HUES64 (cell line): ENCODE measurements at regions not wholly inside any gene's neighbourhood (a gene's known extent, or its start where the extent isn't known, plus 50 kb on each side); places are given as distances from the start of the nearest gene placed in this dataset.

Source experiments
- H3K27ac ChIP-seq: 2 replicates; pipeline ENCODE4 v1.7.0; 2013; ENCODE audit warnings: low read depth, low read length, inconsistent platforms
- H3K27me3 ChIP-seq: 2 replicates; pipeline ENCODE4 v1.6.1; 2013; ENCODE audit warnings: mild to moderate bottlenecking, low read length; ENCODE audit not compliant: insufficient read depth
- H3K36me3 ChIP-seq: 2 replicates; pipeline ENCODE4 v1.6.1; 2013; ENCODE audit warnings: mild to moderate bottlenecking, low read length; ENCODE audit not compliant: insufficient read depth
- H3K4me1 ChIP-seq: 2 replicates; pipeline ENCODE4 v1.6.1; 2013; ENCODE audit warnings: mild to moderate bottlenecking, low read length, moderate library complexity; ENCODE audit not compliant: insufficient read depth
- H3K4me3 ChIP-seq: 2 replicates; pipeline ENCODE4 v1.5.1; 2013; ENCODE audit warnings: mild to moderate bottlenecking, low read length, moderate library complexity
- H3K9ac ChIP-seq: 2 replicates; pipeline ENCODE4 v1.6.1; 2013; ENCODE audit warnings: mild to moderate bottlenecking, low read depth, low read length
- H3K9me3 ChIP-seq: 2 replicates; pipeline ENCODE4 v1.6.1; 2013; ENCODE audit warnings: low read depth, low read length; ENCODE audit not compliant: insufficient read depth
- WGBS: fragments of 150-250, 120-280 bp; methylation state at CpG from one replicate; pipeline ENCODE4 v1.1.7; 2013; ENCODE audit warnings: missing lambda C conversion rate; 5-methylcytosine and 5-hydroxymethylcytosine counted together

DNA sequence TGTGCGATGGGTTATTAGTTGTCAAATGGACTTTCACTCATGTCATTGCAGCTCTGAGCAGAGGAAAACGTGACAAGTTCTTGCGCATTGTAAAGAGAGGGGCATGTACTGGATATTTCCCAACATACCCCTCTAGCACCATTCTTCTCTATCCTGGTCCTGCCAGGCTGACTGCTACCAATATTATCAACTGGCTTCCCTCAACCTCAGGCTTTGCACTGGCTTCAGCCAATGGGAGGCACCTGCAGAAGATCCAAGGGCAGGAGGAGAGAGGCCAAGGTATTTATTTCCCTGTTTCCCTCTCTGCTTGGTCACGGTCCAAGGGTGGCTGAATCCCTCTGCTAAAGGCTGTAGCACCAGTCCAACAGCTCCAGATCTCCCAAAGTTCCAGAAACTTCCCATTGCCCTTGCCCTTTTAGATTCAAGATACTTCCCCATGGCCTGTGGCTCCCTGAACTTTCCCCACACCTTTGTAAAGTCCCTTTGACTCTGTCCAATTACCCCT, 175.6 kb upstream of the NECTIN1 start:
- Histone ChIP-seq H3K9ac (no peak overlapping the region), H3K4me3 (no peak overlapping the region), H3K36me3 (no peaks in the 10 kb centered on the region), H3K4me1 (peaks cover 12% of the 10 kb centered on the region), H3K27ac (no peak overlapping the region), H3K9me3 (no peaks in the 10 kb centered on the region), H3K27me3 (no peaks in the 10 kb centered on the region)
- 92% methylated on average over 4 of the region's 4 CpGs for WGBS

- Histone ChIP-seq H3K36me3 (no peaks in the 10 kb centered on the region), H3K9ac (no peak overlapping the region), H3K27ac (no peak overlapping the region), H3K4me1 (peaks cover 12% of the 10 kb centered on the region), H3K4me3 (no peak overlapping the region), H3K27me3 (no peaks in the 10 kb centered on the region), H3K9me3 (no peaks in the 10 kb centered on the region)
- WGBS: 83% methylated on average over 8 of the region's 8 CpGs
Measured at GRCh38 chr11:119903821-119904220, 174.8 kb upstream of the NECTIN1 start.

GRCh38 chr11:119903389-119903788, 174.4 kb upstream of the NECTIN1 start:
- Histone ChIP-seq H3K4me3 (no peak overlapping the region), H3K4me1 (peaks cover 10% of the 10 kb centered on the region), H3K27ac (no peak overlapping the region), H3K9ac (no peak overlapping the region), H3K36me3 (no peaks in the 10 kb centered on the region), H3K9me3 (no peaks in the 10 kb centered on the region), H3K27me3 (no peaks in the 10 kb centered on the region)
- WGBS: 74% methylated on average over 5 of the region's 5 CpGs

DNA sequence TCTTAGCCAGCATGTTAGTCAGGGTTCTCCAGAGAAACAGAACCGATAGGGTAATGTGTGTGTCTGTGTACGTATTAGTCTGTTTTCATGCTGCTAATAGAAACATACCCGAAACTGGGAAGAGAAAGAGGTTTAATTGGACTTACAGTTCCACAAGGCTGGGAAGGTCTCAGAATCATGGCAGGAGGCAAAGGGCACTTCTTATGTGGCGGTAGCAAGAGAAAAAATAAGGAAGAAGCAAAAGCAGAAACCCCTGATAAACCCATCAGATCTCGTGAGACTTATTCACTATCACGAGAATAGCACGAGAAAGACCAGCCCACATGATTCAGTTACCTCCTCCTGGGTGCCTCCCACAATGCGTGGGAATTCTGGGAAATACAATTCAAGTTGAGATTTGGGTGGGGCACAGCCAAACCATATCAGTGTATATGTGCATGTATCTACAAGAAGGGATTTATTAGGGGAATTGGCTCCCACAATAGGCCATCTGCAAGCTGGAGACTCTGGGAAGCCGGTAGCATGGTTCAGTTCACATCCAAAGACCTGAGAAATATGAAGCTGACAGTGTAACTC, 173.7 kb upstream of the NECTIN1 start:
- Histone ChIP-seq H3K4me3 (no peak overlapping the region), H3K27me3 (no peaks in the 10 kb centered on the region), H3K27ac (no peak overlapping the region), H3K9ac (no peak overlapping the region), H3K4me1 (peaks cover 6% of the 10 kb centered on the region), H3K36me3 (no peaks in the 10 kb centered on the region), H3K9me3 (no peaks in the 10 kb centered on the region)
- WGBS: 90% methylated on average over 9 of the region's 9 CpGs

GRCh38 chr11:119901657-119902577, 172.9 kb upstream of the NECTIN1 start:
- H3K4me1 ChIP-seq: no peaks in the 10 kb centered on the region; the same call in 1 of the 2 replicates
- no peak overlapping the region for H3K4me3 ChIP-seq
- no peak overlapping the region for H3K9ac ChIP-seq
- H3K9me3 ChIP-seq: no peaks in the 10 kb centered on the region
- H3K36me3 ChIP-seq: no peaks in the 10 kb centered on the region
- WGBS: 93% methylated on average over 5 of the region's 5 CpGs
- H3K27me3 ChIP-seq: no peaks in the 10 kb centered on the region
- H3K27ac ChIP-seq: no peak overlapping the region

DNA sequence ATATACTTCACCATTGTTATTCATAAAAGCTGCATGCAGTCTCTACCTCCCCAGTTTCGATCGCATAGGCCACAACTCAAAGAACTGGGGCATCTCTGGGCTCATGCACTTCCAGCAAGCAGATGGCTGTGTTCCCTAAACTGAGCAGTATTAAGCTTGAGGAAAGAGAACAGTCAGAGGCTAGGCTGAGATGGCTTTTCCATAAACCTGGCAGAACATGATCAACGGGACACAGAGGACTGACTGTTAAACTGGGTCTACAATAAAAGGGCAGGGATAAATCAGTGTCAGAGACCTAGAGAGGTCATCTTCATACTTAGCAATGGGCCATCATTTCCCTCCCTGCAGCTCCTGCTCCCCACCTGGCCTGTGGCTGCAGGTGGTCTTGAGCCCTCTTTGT, 171.0 kb upstream of the NECTIN1 start:
- 61% methylated on average over 3 of the region's 3 CpGs for WGBS
- Histone ChIP-seq H3K27ac (no peak overlapping the region), H3K4me3 (no peak overlapping the region), H3K4me1 (no peaks in the 10 kb centered on the region; the same call in 1 of the 2 replicates), H3K27me3 (0 out of 2 replicates have a peak, but pooled peaks cover 2% of the 10 kb centered on the region), H3K9me3 (no peaks in the 10 kb centered on the region), H3K9ac (no peak overlapping the region), H3K36me3 (no peaks in the 10 kb centered on the region)

GRCh38 chr11:119897576-119897975, 168.6 kb upstream of the NECTIN1 start:
- no peaks in the 10 kb centered on the region for H3K36me3 ChIP-seq
- 90% methylated on average over 6 of the region's 6 CpGs for WGBS
- H3K27ac ChIP-seq: no peak overlapping the region
- H3K27me3 ChIP-seq: 0 out of 2 replicates have a peak, but pooled peaks cover 2% of the 10 kb centered on the region
- no peak overlapping the region for H3K9ac ChIP-seq
- H3K4me3 ChIP-seq: no peak overlapping the region
- peaks cover 3% of the 10 kb centered on the region; the same call in 1 of the 2 replicates for H3K4me1 ChIP-seq
- H3K9me3 ChIP-seq: no peaks in the 10 kb centered on the region

GRCh38 chr11:119897046-119897440, 168.0 kb upstream of the NECTIN1 start:
- no peaks in the 10 kb centered on the region for H3K9me3 ChIP-seq
- H3K36me3 ChIP-seq: no peaks in the 10 kb centered on the region
- no peak overlapping the region for H3K27ac ChIP-seq
- 46% methylated on average over 2 of the region's 2 CpGs for whole genome bisulfite sequencing
- no peak overlapping the region for H3K4me3 ChIP-seq
- peaks cover 4% of the 10 kb centered on the region; the same call in 1 of the 2 replicates for H3K4me1 ChIP-seq
- H3K9ac ChIP-seq: no peak overlapping the region
- H3K27me3 ChIP-seq: 0 out of 2 replicates have a peak, but pooled peaks cover 2% of the 10 kb centered on the region

GRCh38 chr11:119896387-119897045, 167.5 kb upstream of the NECTIN1 start:
- 83% methylated on average over 8 of the region's 8 CpGs for WGBS
- no peak overlapping the region for H3K27ac ChIP-seq
- H3K9me3 ChIP-seq: no peaks in the 10 kb centered on the region
- peaks cover 4% of the 10 kb centered on the region; the same call in 1 of the 2 replicates for H3K4me1 ChIP-seq
- 0 out of 2 replicates have a peak, but pooled peaks cover 2% of the 10 kb centered on the region for H3K27me3 ChIP-seq
- no peak overlapping the region for H3K9ac ChIP-seq
- H3K36me3 ChIP-seq: no peaks in the 10 kb centered on the region
- no peak overlapping the region for H3K4me3 ChIP-seq

DNA sequence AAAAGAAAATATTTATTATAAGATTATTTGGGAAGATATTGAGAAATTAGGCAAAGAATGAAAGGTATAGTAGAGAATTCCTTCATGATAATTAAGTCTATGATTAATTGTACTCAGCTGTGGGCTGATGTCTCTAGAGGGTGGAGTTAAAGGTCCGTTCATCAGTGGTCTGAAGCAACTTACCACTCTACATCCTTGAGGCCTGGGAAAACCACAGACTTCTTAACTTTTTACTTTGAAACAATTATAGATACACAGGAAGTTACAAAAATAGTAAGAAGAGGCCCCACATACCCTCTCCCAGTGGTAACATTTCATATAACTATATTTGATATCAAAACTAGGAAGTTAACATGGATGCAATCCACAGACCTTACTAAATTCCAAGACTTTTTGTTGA, 167.0 kb upstream of the NECTIN1 start:
- H3K27ac ChIP-seq: no peak overlapping the region
- no peaks in the 10 kb centered on the region for H3K9me3 ChIP-seq
- H3K4me3 ChIP-seq: no peak overlapping the region
- no peaks in the 10 kb centered on the region for H3K36me3 ChIP-seq
- H3K4me1 ChIP-seq: peaks cover 4% of the 10 kb centered on the region; the same call in 1 of the 2 replicates
- no peak overlapping the region for H3K9ac ChIP-seq
- 0 out of 2 replicates have a peak, but pooled peaks cover 2% of the 10 kb centered on the region for H3K27me3 ChIP-seq
- 100% methylated on average over 1 of the region's 1 CpG for WGBS

DNA sequence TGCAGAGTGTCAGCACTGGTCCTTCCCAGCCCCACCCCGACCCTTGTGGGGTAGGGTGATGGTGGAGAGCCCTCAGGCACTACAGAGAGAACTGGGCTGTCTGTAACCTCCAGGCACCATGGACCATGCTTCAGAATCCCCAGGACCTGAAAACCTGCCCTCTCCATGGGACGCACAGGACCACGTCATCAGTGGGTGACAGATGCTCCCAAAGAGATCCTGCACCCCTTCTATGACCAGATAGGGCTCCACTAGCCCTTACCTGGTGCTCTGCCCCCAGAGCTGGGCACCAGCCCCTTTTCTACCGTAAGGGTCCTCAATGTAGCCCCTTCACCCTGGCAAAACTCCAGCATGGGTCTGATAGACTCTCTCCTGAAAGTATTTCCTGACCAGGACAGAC, 165.9 kb upstream of the NECTIN1 start:
- no peak overlapping the region for H3K27ac ChIP-seq
- H3K9ac ChIP-seq: no peak overlapping the region
- H3K36me3 ChIP-seq: no peaks in the 10 kb centered on the region
- H3K9me3 ChIP-seq: no peaks in the 10 kb centered on the region
- 96% methylated on average over 4 of the region's 4 CpGs for WGBS
- 0 out of 2 replicates have a peak, but pooled peaks cover 2% of the 10 kb centered on the region for H3K27me3 ChIP-seq
- no peak overlapping the region for H3K4me3 ChIP-seq
- H3K4me1 ChIP-seq: peaks cover 4% of the 10 kb centered on the region; the same call in 1 of the 2 replicates
